ENCODE measurements at regions not wholly inside any gene's neighbourhood (a gene's known extent, or its start where the extent isn't known, plus 50 kb on each side); places are given as distances from the start of the nearest gene placed in this dataset.

GRCh38 chr2:64322433-64322832, 131.5 kb upstream of the LGALSL start:
- DNase-seq = no peak

- DNase-seq = no peak
Observed at GRCh38 chr2:64323197-64323596, 130.8 kb upstream of the LGALSL start.

- DNase-seq = no peak
Observed at GRCh38 chr2:64324746-64325410, 129.1 kb upstream of the LGALSL start.

GRCh38 chr2:64325477-64325851, 128.5 kb upstream of the LGALSL start:
- DNase-seq = no peak

GRCh38 chr2:64325852-64326577, 127.9 kb upstream of the LGALSL start:
- no peak for DNase-seq

GRCh38 chr2:64326578-64327050, 127.3 kb upstream of the LGALSL start:
- DNase-seq = no peak

- no peak for DNase-seq
Observed at GRCh38 chr2:64327129-64327509, 126.8 kb upstream of the LGALSL start.

- DNase-seq = peak in 1 of 2 experiments; percentile 71
Observed at GRCh38 chr2:64327510-64328414, 126.2 kb upstream of the LGALSL start.

GRCh38 chr2:64328415-64328722, 125.6 kb upstream of the LGALSL start:
- no peak for DNase-seq

- DNase-seq = no peak
Observed at GRCh38 chr2:64328756-64329155, 125.2 kb upstream of the LGALSL start.

GRCh38 chr2:64329848-64330247, 124.1 kb upstream of the LGALSL start:
- no peak for DNase-seq

GRCh38 chr2:64330281-64331113, 123.5 kb upstream of the LGALSL start:
- DNase-seq = peak in 1 of 2 experiments; percentile 37

- DNase-seq = no peak
Observed at GRCh38 chr2:64331114-64331645, 122.8 kb upstream of the LGALSL start.

- no peak for DNase-seq
Observed at GRCh38 chr2:64331849-64332699, 121.9 kb upstream of the LGALSL start.

GRCh38 chr2:64336171-64336570, 117.8 kb upstream of the LGALSL start:
- no peak for DNase-seq

- DNase-seq = no peak
Observed at GRCh38 chr2:64337314-64337713, 116.6 kb upstream of the LGALSL start.

- DNase-seq = no peak
Observed at GRCh38 chr2:64338108-64338507, 115.9 kb upstream of the LGALSL start.

GRCh38 chr2:64338910-64339500, 115.0 kb upstream of the LGALSL start:
- DNase-seq = no peak

GRCh38 chr2:64341461-64341860, 112.5 kb upstream of the LGALSL start:
- no peak for DNase-seq

GRCh38 chr2:64342195-64343099, 111.5 kb upstream of the LGALSL start:
- DNase-seq = no peak

All from cerebellar nuclear complex (tissue), 1 donor.